K562 (cell line): ENCODE measurements at regions not wholly inside any gene's neighbourhood (a gene's known extent, or its start where the extent isn't known, plus 50 kb on each side); places are given as distances from the start of the nearest gene placed in this dataset.

Source experiments
- FOS ChIP-seq: IDR thresholded peaks from 3 replicates; pipeline ENCODE4 v1.6.1; 2011; ENCODE audit not compliant: insufficient read length; ENCODE audit errors: extremely low read depth
- HNRNPLL ChIP-seq: fragments of 200-400 bp; formaldehyde crosslinking; IDR thresholded peaks from 2 replicates; pipeline ENCODE4 v1.6.1; 2017; ENCODE audit warnings: low read length, low read depth, mild to moderate bottlenecking; ENCODE audit not compliant: poor library complexity, severe bottlenecking
- JUND ChIP-seq, 2 experiments: IDR thresholded peaks; 2 replicates in 1 of 2; 3 replicates in 1 of 2; pipeline ENCODE4 v1.6.1; 2011; ENCODE audit warnings: borderline replicate concordance in 2 of 2, low read depth in 2 of 2, low read length in 2 of 2, improper control_type of control experiment in 1 of 2, missing biosample characterization in 1 of 2, missing genetic modification characterization in 1 of 2, missing genetic modification reagents in 1 of 2
- MLX ChIP-seq, 2 experiments: fragments of 450-650 bp in 1 of 2; sonication (generic) in 1 of 2; formaldehyde crosslinking; conservative IDR thresholded peaks; 2 replicates each; pipeline versions ENCODE4 v1.4.0 to v1.8.1; 2020 to 2022; ENCODE audit warnings: mild to moderate bottlenecking in 1 of 2, missing genetic modification reagents in 1 of 2
- ZKSCAN1 ChIP-seq: fragments of 150-350 bp; IDR thresholded peaks from 2 replicates; pipeline ENCODE4 v1.6.1; 2016; ENCODE audit warnings: low read depth, low read length

GRCh38 chr21:21921410-21922232 is 923.4 kb downstream of the NCAM2 start:
- no peak for TF ChIP-seq MLX (CRISPR knock-in tag; conservative IDR thresholded peaks at IDR 0.05)
- no peak for TF ChIP-seq JUND (IDR thresholded peaks at IDR 0.05; ENCODE audit: borderline replicate concordance, low read depth, low read length)
- no peak for TF ChIP-seq JUND (tag; IDR thresholded peaks at IDR 0.05; ENCODE audit: borderline replicate concordance, low read depth, low read length)
- no peak for TF ChIP-seq FOS
- TF ChIP-seq ZKSCAN1 = no peak
- no peak for TF ChIP-seq HNRNPLL
